Naive B cell (primary cell): ENCODE measurements at regions not wholly inside any gene's neighbourhood (a gene's known extent, or its start where the extent isn't known, plus 50 kb on each side); places are given as distances from the start of the nearest gene placed in this dataset.
"Not testable (repeated sequence)": the region's sequence is repeated elsewhere in the genome, so short reads cannot be mapped to it uniquely, and the experiment has no call there.

Experiments
- ATAC-seq, 2 donors: fragments of 150-1000 bp; cut with Tn5 transposase; 2 replicates each; pipeline ENCODE4 v1.10.0; 2021; ENCODE audit warnings: low read depth in 2 of 2, mild to moderate bottlenecking in 2 of 2, moderate library complexity in 2 of 2
- DNase-seq: peaks from one replicate; pipeline ENCODE4 v3.0.0; 2022
- H3K27ac Mint-ChIP-seq, 6 donors: one replicate each; pipeline ENCODE4 v1.8.0; 2020 to 2022; ENCODE audit warnings: mild to moderate bottlenecking in 6 of 6, mixed read lengths in 6 of 6, moderate library complexity in 5 of 6, inconsistent platforms in 2 of 6
- H3K27me3 Mint-ChIP-seq, 3 donors: one replicate each; pipeline ENCODE4 v1.8.0; 2021 to 2022; ENCODE audit warnings: mixed read lengths in 3 of 3, mild to moderate bottlenecking in 1 of 3
- H3K36me3 Mint-ChIP-seq, 2 donors: one replicate each; pipeline ENCODE4 v1.8.0; 2020 to 2022; ENCODE audit warnings: mixed read lengths in 2 of 2, inconsistent platforms in 1 of 2, mild to moderate bottlenecking in 1 of 2
- H3K4me1 Mint-ChIP-seq, 3 donors: one replicate each; pipeline ENCODE4 v1.8.0; 2020 to 2022; ENCODE audit warnings: mixed read lengths in 3 of 3, inconsistent platforms in 1 of 3, mild to moderate bottlenecking in 1 of 3, moderate library complexity in 1 of 3
- H3K4me3 Mint-ChIP-seq, 8 donors: one replicate each; pipeline ENCODE4 v1.8.0; 2020 to 2022; ENCODE audit warnings: mild to moderate bottlenecking in 8 of 8, mixed read lengths in 8 of 8, moderate library complexity in 8 of 8, inconsistent platforms in 2 of 8
- H3K9me3 Mint-ChIP-seq, 7 donors: one replicate each; pipeline ENCODE4 v1.8.0; 2020 to 2022; ENCODE audit warnings: mixed read lengths in 7 of 7, mild to moderate bottlenecking in 5 of 7, inconsistent platforms in 2 of 7, moderate library complexity in 1 of 7

- Mint-ChIP-seq H3K27ac (peak overlapping the region in 1 of 6 donors; percentile 55), H3K4me3 (peak overlapping the region in 5 of 8 donors; percentile 29 to 66 (median 48)), H3K4me1 (peaks cover 19 to 39% (median 35%) of the 10 kb centered on the region in 3 donors)
- not testable (repeated sequence) for H3K27me3 Mint-ChIP-seq, DNase-seq, H3K9me3 Mint-ChIP-seq, ATAC-seq, H3K36me3 Mint-ChIP-seq
Observed at GRCh38 chr14:106301609-106302008, 775.2 kb downstream of the TMEM121 start.

- peaks cover 19 to 39% (median 35%) of the 10 kb centered on the region in 3 donors for H3K4me1 Mint-ChIP-seq
- peaks cover 0 to 2% (median 0%) of the 10 kb centered on the region in 7 donors for H3K9me3 Mint-ChIP-seq
- ATAC-seq (no peak), DNase-seq (no peak)
- no peak overlapping the region for H3K27ac Mint-ChIP-seq
- H3K36me3 Mint-ChIP-seq = no peaks in the 10 kb centered on the region
- H3K4me3 Mint-ChIP-seq = no peak overlapping the region
- peaks cover 0 to 4% (median 0%) of the 10 kb centered on the region in 3 donors for H3K27me3 Mint-ChIP-seq
Observed at GRCh38 chr14:106302661-106303060, 776.3 kb downstream of the TMEM121 start.

GRCh38 chr14:106304271-106304670 is 777.9 kb downstream of the TMEM121 start:
- Mint-ChIP-seq H3K9me3 (peaks cover 0 to 5% (median 0%) of the 10 kb centered on the region in 7 donors), H3K36me3 (no peaks in the 10 kb centered on the region), H3K4me3 (no peak overlapping the region), H3K27me3 (peaks cover 0 to 4% (median 0%) of the 10 kb centered on the region in 3 donors), H3K27ac (peak overlapping the region in 1 of 6 donors; percentile 64), H3K4me1 (peaks cover 18 to 26% (median 25%) of the 10 kb centered on the region in 3 donors)
- ATAC-seq (no peak), DNase-seq (no peak)

GRCh38 chr14:106308839-106309389 is 782.5 kb downstream of the TMEM121 start:
- Mint-ChIP-seq H3K4me3 (peak overlapping the region in 4 of 8 donors; percentile 29 to 72 (median 68)), H3K36me3 (no peaks in the 10 kb centered on the region), H3K4me1 (peaks cover 11 to 23% (median 17%) of the 10 kb centered on the region in 3 donors), H3K27ac (peak overlapping the region; percentile 54 to 97 (median 90)), H3K9me3 (peaks cover 0 to 5% (median 0%) of the 10 kb centered on the region in 7 donors), H3K27me3 (peaks cover 0 to 4% (median 0%) of the 10 kb centered on the region in 3 donors)
- ATAC-seq (peak; percentile 89 to 90), DNase-seq (peak; percentile 63)

DNA sequence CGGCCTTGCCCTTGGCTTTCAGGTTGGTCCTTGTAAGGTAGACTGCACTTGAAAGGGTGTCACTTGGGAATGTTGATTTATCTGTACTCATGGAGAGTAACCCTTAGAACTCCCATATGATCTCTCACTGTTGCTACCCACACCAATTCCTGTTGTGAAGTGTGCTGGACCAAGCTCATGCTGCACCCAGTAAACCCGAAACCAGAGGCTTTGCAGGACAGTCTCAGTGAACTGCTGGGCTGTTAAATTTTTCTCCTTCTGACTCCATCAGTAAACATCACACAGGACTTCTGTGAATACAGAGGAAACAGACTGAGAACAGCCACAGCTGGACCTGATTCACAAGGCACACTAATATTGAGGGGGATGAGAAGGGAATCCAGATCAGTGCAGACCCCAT is 783.0 kb downstream of the TMEM121 start:
- ATAC-seq (no peak), DNase-seq (no peak)
- Mint-ChIP-seq H3K4me3 (no peak overlapping the region), H3K27ac (peak overlapping the region in 4 of 6 donors; percentile 42 to 97 (median 92)), H3K27me3 (peaks cover 0 to 4% (median 0%) of the 10 kb centered on the region in 3 donors), H3K36me3 (no peaks in the 10 kb centered on the region), H3K9me3 (peaks cover 0 to 5% (median 0%) of the 10 kb centered on the region in 7 donors), H3K4me1 (peaks cover 12 to 26% (median 22%) of the 10 kb centered on the region in 3 donors)

- peaks cover 0 to 2% (median 0%) of the 10 kb centered on the region in 7 donors for H3K9me3 Mint-ChIP-seq
- DNase-seq (no peak), ATAC-seq (no peak)
- H3K36me3 Mint-ChIP-seq = no peaks in the 10 kb centered on the region
- no peak overlapping the region for H3K4me3 Mint-ChIP-seq
- H3K27ac Mint-ChIP-seq = no peak overlapping the region
- peaks cover 17 to 26% (median 17%) of the 10 kb centered on the region in 3 donors for H3K4me1 Mint-ChIP-seq
- H3K27me3 Mint-ChIP-seq = no peaks in the 10 kb centered on the region
Observed at GRCh38 chr14:106315436-106315835, 789.1 kb downstream of the TMEM121 start.

- DNase-seq (no peak), ATAC-seq (no peak)
- Mint-ChIP-seq H3K9me3 (peaks cover 0 to 2% (median 0%) of the 10 kb centered on the region in 7 donors), H3K27me3 (no peaks in the 10 kb centered on the region), H3K36me3 (no peaks in the 10 kb centered on the region), H3K27ac (no peak overlapping the region), H3K4me3 (no peak overlapping the region), H3K4me1 (peaks cover 10 to 21% (median 11%) of the 10 kb centered on the region in 3 donors)
Observed at GRCh38 chr14:106317593-106317992, 791.2 kb downstream of the TMEM121 start.

DNA sequence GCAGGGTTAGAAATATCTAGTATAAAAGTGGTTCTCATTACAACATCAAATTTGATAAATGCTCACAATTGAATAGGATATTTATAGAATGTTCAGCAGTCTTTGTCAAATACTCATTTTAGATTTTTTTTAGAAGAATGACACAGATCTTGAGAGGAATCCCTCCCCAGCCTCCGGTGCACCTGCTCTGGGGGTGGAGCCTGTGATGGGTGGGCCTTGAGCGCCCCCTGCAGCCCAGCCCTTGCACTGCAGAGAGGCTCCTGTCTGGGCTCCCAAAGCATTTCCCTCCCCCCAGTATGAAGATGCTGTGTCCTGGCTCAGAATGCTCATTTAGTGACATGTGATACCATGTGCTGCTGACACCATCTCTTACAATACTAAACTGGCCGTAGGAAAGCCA is 792.3 kb downstream of the TMEM121 start:
- Mint-ChIP-seq H3K9me3 (peaks cover 0 to 2% (median 0%) of the 10 kb centered on the region in 7 donors), H3K27me3 (no peaks in the 10 kb centered on the region), H3K36me3 (no peaks in the 10 kb centered on the region), H3K4me1 (peaks cover 6 to 19% (median 8%) of the 10 kb centered on the region in 3 donors), H3K4me3 (no peak overlapping the region), H3K27ac (no peak overlapping the region)
- DNase-seq (peak; percentile 39), ATAC-seq (peak; percentile 46 to 58)

- H3K36me3 Mint-ChIP-seq, H3K4me3 Mint-ChIP-seq, ATAC-seq, H3K9me3 Mint-ChIP-seq, H3K27me3 Mint-ChIP-seq, H3K4me1 Mint-ChIP-seq: not testable (repeated sequence)
- DNase-seq = peak; percentile 17
- H3K27ac Mint-ChIP-seq = peak overlapping the region in 1 of 6 donors; percentile 26
Observed at GRCh38 chr14:106323970-106324369, 797.6 kb downstream of the TMEM121 start.

DNA sequence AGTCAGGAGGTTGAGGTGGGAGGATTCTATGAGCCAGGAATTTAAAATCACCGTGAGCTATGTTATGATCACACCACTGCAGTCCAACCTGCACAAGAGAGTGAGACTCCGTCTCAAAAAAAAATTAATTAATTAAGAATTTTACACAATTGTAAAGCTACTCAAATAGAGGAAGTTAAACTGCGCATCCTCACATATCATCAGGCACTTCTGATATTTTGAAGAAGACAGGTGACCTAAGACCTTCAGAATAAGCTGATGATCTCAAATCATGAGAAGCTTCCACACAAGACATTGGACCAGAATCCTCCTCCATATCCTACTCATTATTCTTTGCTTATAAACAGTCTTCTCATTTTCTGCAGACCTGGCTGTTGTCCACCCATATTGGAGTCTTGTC is 800.9 kb downstream of the TMEM121 start:
- ATAC-seq (peak; percentile 49 to 59), DNase-seq (no peak)
- peak overlapping the region in 2 of 6 donors; percentile 0 to 39 for H3K27ac Mint-ChIP-seq
- H3K9me3 Mint-ChIP-seq = no peaks in the 10 kb centered on the region
- H3K36me3 Mint-ChIP-seq = no peaks in the 10 kb centered on the region
- no peaks in the 10 kb centered on the region for H3K27me3 Mint-ChIP-seq
- peak overlapping the region in 1 of 8 donors; percentile 62 for H3K4me3 Mint-ChIP-seq
- H3K4me1 Mint-ChIP-seq = peaks cover 0 to 6% (median 3%) of the 10 kb centered on the region in 3 donors

- not testable (repeated sequence) for H3K36me3 Mint-ChIP-seq, H3K4me1 Mint-ChIP-seq, H3K27me3 Mint-ChIP-seq, H3K4me3 Mint-ChIP-seq, H3K9me3 Mint-ChIP-seq, ATAC-seq, DNase-seq
- peak overlapping the region in 2 of 6 donors; percentile 0 to 39 for H3K27ac Mint-ChIP-seq
Observed at GRCh38 chr14:106327702-106328353, 801.4 kb downstream of the TMEM121 start.

DNA sequence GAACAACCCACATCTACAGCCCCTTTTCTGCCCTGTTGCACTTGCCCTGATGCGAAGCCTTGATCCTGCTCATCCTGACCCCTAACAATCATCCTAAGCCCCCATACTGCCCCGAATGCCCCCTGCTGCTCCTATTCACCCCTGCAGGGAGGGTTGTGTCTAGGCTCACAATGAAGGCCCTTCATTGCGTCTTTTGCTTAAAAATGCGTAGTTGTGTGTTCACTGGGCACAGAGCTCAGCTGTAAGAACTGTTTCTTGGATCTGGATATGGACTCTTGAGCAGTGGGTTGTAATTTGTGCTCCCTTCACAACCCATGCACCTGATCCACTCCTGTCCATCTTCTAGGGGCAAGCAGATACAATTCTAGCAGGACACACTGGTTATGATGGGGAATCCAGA is 802.9 kb downstream of the TMEM121 start:
- ATAC-seq, H3K4me3 Mint-ChIP-seq, H3K27me3 Mint-ChIP-seq, H3K36me3 Mint-ChIP-seq, H3K27ac Mint-ChIP-seq, H3K9me3 Mint-ChIP-seq, DNase-seq, H3K4me1 Mint-ChIP-seq: not testable (repeated sequence)

DNA sequence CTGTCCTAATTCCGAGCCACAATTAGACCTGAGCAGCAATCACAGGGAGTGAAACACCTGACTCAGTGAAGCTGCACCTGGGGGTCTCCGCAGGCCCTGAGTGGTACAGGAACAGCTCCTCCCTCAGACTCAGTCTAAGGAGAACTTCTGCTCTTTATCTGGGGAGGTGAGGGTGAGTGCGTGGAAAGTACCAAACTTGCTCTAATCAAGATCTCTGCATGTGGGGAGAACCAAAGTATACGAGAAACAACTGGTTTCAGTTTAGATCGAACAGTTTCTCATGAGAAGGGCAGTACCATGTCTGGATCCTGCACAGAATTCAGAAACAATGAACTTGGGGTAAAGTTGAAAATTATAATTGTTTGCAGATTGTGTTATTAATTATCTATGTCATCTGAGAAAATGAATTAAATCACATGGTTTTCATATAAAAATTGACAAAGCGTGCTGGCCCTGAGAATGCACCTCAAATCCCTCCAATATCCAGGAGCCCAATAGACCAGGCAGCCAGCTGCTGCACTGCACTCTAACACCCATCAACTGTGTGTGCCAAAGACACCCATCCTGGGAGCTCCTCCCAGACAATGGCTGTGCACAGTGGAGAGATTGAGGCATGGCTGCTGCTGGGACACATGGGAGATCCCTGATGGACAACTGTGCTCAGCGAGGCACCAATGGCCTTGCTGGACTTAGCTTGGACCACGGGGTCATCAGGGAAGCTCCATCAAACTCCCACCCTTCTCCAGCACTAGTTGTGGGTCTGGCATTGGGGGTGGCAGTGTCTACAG is 803.8 kb downstream of the TMEM121 start:
- not testable (repeated sequence) for H3K27ac Mint-ChIP-seq, H3K36me3 Mint-ChIP-seq, H3K9me3 Mint-ChIP-seq, DNase-seq, H3K27me3 Mint-ChIP-seq
- ATAC-seq = peak; percentile 39 to 55
- Mint-ChIP-seq H3K4me1 (peaks cover 0 to 14% (median 0%) of the 10 kb centered on the region in 3 donors), H3K4me3 (peak overlapping the region in 1 of 8 donors; percentile 79)
